MM.1S (cell line): ENCODE measurements at regions not wholly inside any gene's neighbourhood (a gene's known extent, or its start where the extent isn't known, plus 50 kb on each side); places are given as distances from the start of the nearest gene placed in this dataset.
"Not testable (repeated sequence)": the region's sequence is repeated elsewhere in the genome, so short reads cannot be mapped to it uniquely, and the experiment has no call there.

Experiments
- DNase-seq: peaks from one replicate; pipeline ENCODE4 v3.0.0-alpha.2; 2015
- H2AFZ ChIP-seq: fragments of 300-600 bp; sonication (generic); 2 replicates; pipeline ENCODE4 v1.6.0; 2016; ENCODE audit warnings: antibody characterized with exemption, low read length
- H3F3A ChIP-seq: fragments of 300-600 bp; sonication (generic); 2 replicates; pipeline ENCODE4 v1.6.1; 2016; ENCODE audit warnings: mild to moderate bottlenecking, antibody characterized with exemption, low read length, moderate library complexity, mixed read lengths; ENCODE audit not compliant: insufficient read depth
- H3K27ac ChIP-seq: fragments of 300-600 bp; sonication (generic); 2 replicates; pipeline ENCODE4 v1.5.1; 2016; ENCODE audit warnings: mild to moderate bottlenecking, low read length
- H3K27me3 ChIP-seq: fragments of 300-600 bp; sonication (generic); replicated peaks from 2 replicates; pipeline ENCODE4 v1.6.0; 2016; ENCODE audit warnings: low read length; ENCODE audit not compliant: insufficient read depth
- H3K36me3 ChIP-seq: fragments of 300-600 bp; sonication (generic); replicated peaks from 2 replicates; pipeline ENCODE4 v1.6.1; 2016; ENCODE audit warnings: mild to moderate bottlenecking, low read length, mixed read lengths; ENCODE audit not compliant: insufficient read depth
- H3K4me1 ChIP-seq: fragments of 300-600 bp; sonication (generic); 2 replicates; pipeline ENCODE4 v1.6.1; 2016; ENCODE audit warnings: low read length, mixed read lengths
- H3K4me2 ChIP-seq: fragments of 300-600 bp; sonication (generic); 2 replicates; pipeline ENCODE4 v1.6.0; 2016; ENCODE audit warnings: low read depth, low read length
- H3K4me3 ChIP-seq: fragments of 300-600 bp; sonication (generic); 2 replicates; pipeline ENCODE4 v1.5.1; 2016; ENCODE audit warnings: low read length, mixed read lengths
- H3K79me2 ChIP-seq: fragments of 300-600 bp; sonication (generic); 2 replicates; pipeline ENCODE4 v1.6.1; 2016; ENCODE audit warnings: mixed run types, low read length, mixed read lengths
- H3K9ac ChIP-seq: fragments of 300-600 bp; sonication (generic); 2 replicates; pipeline ENCODE4 v1.6.1; 2016; ENCODE audit warnings: low read length, mixed read lengths
- H3K9me2 ChIP-seq: fragments of 300-600 bp; sonication (generic); replicated peaks from 2 replicates; pipeline ENCODE4 v1.6.1; 2016; ENCODE audit warnings: mild to moderate bottlenecking, low read length, mixed read lengths; ENCODE audit not compliant: insufficient read depth
- H3K9me3 ChIP-seq: fragments of 300-600 bp; sonication (generic); replicated peaks from 2 replicates; pipeline ENCODE4 v1.6.1; 2016; ENCODE audit warnings: mild to moderate bottlenecking, low read length, mixed read lengths; ENCODE audit not compliant: insufficient read depth
- H4K20me1 ChIP-seq: fragments of 300-600 bp; sonication (generic); 2 replicates; pipeline ENCODE4 v1.6.1; 2016; ENCODE audit warnings: mild to moderate bottlenecking, low read length, moderate library complexity, mixed read lengths; ENCODE audit not compliant: insufficient read depth
- CTCF ChIP-seq: fragments of 300-600 bp; sonication (generic); IDR thresholded peaks from 2 replicates; pipeline ENCODE4 v1.5.1; 2016; ENCODE audit warnings: antibody characterized with exemption, low read length, mixed read lengths
- EZH2 ChIP-seq: fragments of 300-600 bp; sonication (generic); optimal IDR thresholded peaks from 2 replicates; pipeline ENCODE3; 2017; ENCODE audit warnings: low read depth, mild to moderate bottlenecking, antibody characterized with exemption, low read length, mixed read lengths
- EZH2phosphoT487 ChIP-seq: fragments of 300-600 bp; sonication (generic); IDR thresholded peaks from 2 replicates; pipeline ENCODE4 v1.6.1; 2018; ENCODE audit warnings: antibody characterized with exemption, low read length

DNA sequence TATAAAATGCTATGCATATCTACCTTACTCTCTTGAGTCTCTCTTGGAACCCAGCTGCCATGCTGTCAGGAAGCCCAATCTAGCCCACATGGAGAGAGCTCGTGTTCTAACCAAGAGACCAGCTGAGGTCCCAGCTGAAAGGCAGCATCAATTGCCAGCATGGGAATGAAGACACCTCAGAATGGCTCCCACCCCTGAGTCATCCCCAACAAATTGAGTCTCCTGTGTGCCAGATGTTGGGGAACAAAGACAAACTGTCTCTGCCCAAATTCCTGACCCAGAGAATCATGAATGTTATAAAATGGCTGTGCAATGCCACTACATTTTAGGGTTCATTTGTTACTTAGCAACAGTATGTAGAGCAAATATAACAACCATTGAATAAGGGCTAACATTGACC, 105.2 kb upstream of the STX18 start:
- Histone ChIP-seq H3K79me2 (no peaks in the 10 kb centered on the region), H3K36me3 (no peaks in the 10 kb centered on the region), H3K27ac (no peak overlapping the region), H2AFZ (no peak overlapping the region), H3K4me3 (no peak overlapping the region), H3F3A (no peaks in the 10 kb centered on the region), H3K4me2 (no peak overlapping the region), H3K4me1 (no peaks in the 10 kb centered on the region), H3K27me3 (no peaks in the 10 kb centered on the region), H4K20me1 (no peaks in the 10 kb centered on the region), H3K9me3 (no peaks in the 10 kb centered on the region), H3K9me2 (no peaks in the 10 kb centered on the region), H3K9ac (no peak overlapping the region)
- no peak for DNase-seq
- no peak for TF ChIP-seq CTCF
- TF ChIP-seq EZH2 = no peak
- TF ChIP-seq EZH2phosphoT487 = no peak

DNA sequence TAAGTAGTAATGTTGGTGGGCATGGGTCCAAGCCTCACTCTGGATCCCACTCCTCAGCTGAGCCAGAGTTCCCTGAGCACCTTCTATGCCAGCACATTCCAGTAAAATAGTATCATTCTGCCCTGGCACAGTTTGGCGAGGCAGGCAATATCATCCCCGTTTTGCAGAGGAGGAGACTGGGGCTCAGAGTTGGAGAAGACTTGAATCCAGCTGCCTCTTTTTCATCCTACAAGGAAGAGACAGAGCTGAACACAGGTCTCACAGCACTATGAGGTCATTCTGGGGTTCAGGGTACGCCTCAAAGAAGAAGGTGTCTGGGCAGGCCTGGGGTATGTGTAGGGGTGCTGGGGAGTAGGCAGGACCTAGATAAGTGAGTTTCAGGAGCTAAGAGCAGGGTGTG, 103.9 kb upstream of the STX18 start:
- DNase-seq = no peak
- H3K27ac ChIP-seq = no peak overlapping the region
- H3K9me3 ChIP-seq = no peaks in the 10 kb centered on the region
- no peak overlapping the region for H3K4me3 ChIP-seq
- no peak overlapping the region for H3K4me2 ChIP-seq
- H3K9ac ChIP-seq = no peak overlapping the region
- H4K20me1 ChIP-seq = no peaks in the 10 kb centered on the region
- no peaks in the 10 kb centered on the region for H3K4me1 ChIP-seq
- H3F3A ChIP-seq = no peaks in the 10 kb centered on the region
- H3K79me2 ChIP-seq = no peaks in the 10 kb centered on the region
- no peak for TF ChIP-seq CTCF
- TF ChIP-seq EZH2 = no peak
- no peak for TF ChIP-seq EZH2phosphoT487
- no peaks in the 10 kb centered on the region for H3K27me3 ChIP-seq
- no peaks in the 10 kb centered on the region for H3K36me3 ChIP-seq
- H3K9me2 ChIP-seq = no peaks in the 10 kb centered on the region
- H2AFZ ChIP-seq = no peak overlapping the region

- not testable (repeated sequence) for H3K27ac ChIP-seq
Observed at GRCh38 chr4:4644277-4644676, 102.4 kb upstream of the STX18 start.

DNA sequence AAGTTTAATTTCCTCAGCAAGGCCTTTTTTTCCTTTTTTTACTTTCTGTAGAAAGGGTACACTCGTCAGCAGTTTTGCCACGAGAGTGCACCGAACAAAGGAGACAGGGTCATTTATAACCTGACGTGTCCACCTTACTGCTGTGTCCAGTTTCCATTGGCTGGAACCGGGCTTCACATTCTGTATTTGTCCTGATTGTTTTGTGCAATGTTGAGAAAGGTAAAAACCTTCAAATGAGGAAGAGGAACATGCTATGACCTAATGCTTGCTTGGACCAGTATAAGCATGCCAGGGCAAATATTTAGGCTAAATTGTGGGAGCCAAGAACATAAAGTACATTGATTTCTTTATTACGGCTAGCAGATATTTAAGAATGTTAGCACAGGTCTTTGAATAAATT, 101.9 kb upstream of the STX18 start:
- H4K20me1 ChIP-seq, H3K9me2 ChIP-seq, H3K9ac ChIP-seq, H3K4me2 ChIP-seq, H3K4me3 ChIP-seq, H3K27me3 ChIP-seq, H3K79me2 ChIP-seq, DNase-seq, H3K4me1 ChIP-seq, H3K27ac ChIP-seq, H3K36me3 ChIP-seq, H2AFZ ChIP-seq, H3K9me3 ChIP-seq, H3F3A ChIP-seq: not testable (repeated sequence)

More at GRCh38 chr4:4644277-4644676, 102.4 kb upstream of the STX18 start:
- not testable (repeated sequence) for H2AFZ ChIP-seq, H3K4me2 ChIP-seq, H4K20me1 ChIP-seq, H3K79me2 ChIP-seq, H3K9me3 ChIP-seq, H3K9ac ChIP-seq, H3K4me1 ChIP-seq, H3K9me2 ChIP-seq, H3K4me3 ChIP-seq, DNase-seq, H3K27me3 ChIP-seq, H3F3A ChIP-seq, H3K36me3 ChIP-seq
